Mucosa of descending colon (tissue), 3 donors: ENCODE measurements at regions not wholly inside any gene's neighbourhood (a gene's known extent, or its start where the extent isn't known, plus 50 kb on each side); places are given as distances from the start of the nearest gene placed in this dataset.

Source experiments
- ATAC-seq: fragments of 200-7000 bp; cut with Tn5 transposase; one replicate; pipeline ENCODE4 v1.9.1; 2020; ENCODE audit warnings: mild to moderate bottlenecking, moderate library complexity
- DNase-seq, 3 donors: peaks; one replicate each; pipeline ENCODE4 v3.0.0-alpha.2; 2020
- H3K36me3 ChIP-seq: fragments of 200-600 bp; one replicate; pipeline ENCODE4 v1.8.0; 2021; ENCODE audit warnings: low read depth, mild to moderate bottlenecking
- H3K4me1 ChIP-seq: fragments of 200-600 bp; one replicate; pipeline ENCODE4 v1.8.0; 2021; ENCODE audit warnings: low read depth, mild to moderate bottlenecking
- H3K4me3 ChIP-seq: fragments of 200-600 bp; one replicate; pipeline ENCODE4 v1.8.0; 2021; ENCODE audit warnings: mild to moderate bottlenecking
- H3K9me3 ChIP-seq: fragments of 200-600 bp; one replicate; pipeline ENCODE4 v1.8.0; 2021; ENCODE audit warnings: mild to moderate bottlenecking
- CTCF ChIP-seq: fragments of 200-600 bp; IDR thresholded peaks from one replicate; pipeline ENCODE4 v1.8.0; 2022; ENCODE audit warnings: antibody characterized with exemption, mild to moderate bottlenecking
- intact Hi-C, 2 donors: fragments of 100-400 bp; cut with DNase I in 1 of 2; cut with micrococcal nuclease in 1 of 2; formaldehyde crosslinking; loops; one replicate each; pipeline versions ENCODE4 v1.11.0 to v1.11.1; 2022; cut with DNase I, micrococcal nuclease
- donor health status: DM: no; HTN: no; CAD: no; lungs with moderate emphysema.
- donor health status: DM: no; HTN: no; CAD: no.
- donor health status: DM: no; HTN: yes; CAD: no.

DNA sequence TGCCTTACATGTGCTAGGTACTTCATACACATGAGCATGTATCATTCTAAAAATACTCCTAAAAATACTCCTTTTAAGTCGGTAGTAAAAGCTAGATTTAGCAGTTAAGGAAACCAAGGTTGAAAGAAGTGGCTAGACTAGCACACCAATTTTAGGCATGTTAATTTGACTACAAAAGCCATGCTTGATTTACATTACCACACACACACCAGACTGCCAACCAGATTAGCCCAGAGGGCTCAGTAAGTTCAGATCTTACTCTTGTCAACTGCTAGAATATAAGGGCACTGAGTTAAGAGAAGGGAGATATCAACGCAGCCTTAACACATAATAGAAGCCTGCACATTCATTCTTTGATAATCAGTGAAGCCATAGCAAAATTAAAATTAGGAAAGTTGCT lies 117.9 kb downstream of the MID1IP1 start:
- intact Hi-C loops = no loop called here
- no peak overlapping the region for H3K4me3 ChIP-seq
- TF ChIP-seq CTCF = no peak
- no peaks in the 10 kb centered on the region for H3K9me3 ChIP-seq
- ATAC-seq (no peak), DNase-seq (no peak)
- no peaks in the 10 kb centered on the region for H3K4me1 ChIP-seq
- no peaks in the 10 kb centered on the region for H3K36me3 ChIP-seq

- ATAC-seq (no peak), DNase-seq (no peak)
Measured at GRCh38 chrX:38919853-38920528, 118.7 kb downstream of the MID1IP1 start.

GRCh38 chrX:38923451-38923969 lies 122.3 kb downstream of the MID1IP1 start:
- intact Hi-C loops = no loop called here
- no peaks in the 10 kb centered on the region for H3K9me3 ChIP-seq
- no peak for TF ChIP-seq CTCF
- no peak for ATAC-seq
- no peak for DNase-seq
- H3K4me3 ChIP-seq = no peak overlapping the region
- no peaks in the 10 kb centered on the region for H3K4me1 ChIP-seq
- H3K36me3 ChIP-seq = no peaks in the 10 kb centered on the region

More at GRCh38 chrX:38919853-38920528, 118.7 kb downstream of the MID1IP1 start:
- TF ChIP-seq CTCF = no peak
- intact Hi-C loops = no loop called here
- Histone ChIP-seq H3K9me3 (no peaks in the 10 kb centered on the region), H3K4me1 (no peaks in the 10 kb centered on the region), H3K4me3 (no peak overlapping the region), H3K36me3 (no peaks in the 10 kb centered on the region)

DNA sequence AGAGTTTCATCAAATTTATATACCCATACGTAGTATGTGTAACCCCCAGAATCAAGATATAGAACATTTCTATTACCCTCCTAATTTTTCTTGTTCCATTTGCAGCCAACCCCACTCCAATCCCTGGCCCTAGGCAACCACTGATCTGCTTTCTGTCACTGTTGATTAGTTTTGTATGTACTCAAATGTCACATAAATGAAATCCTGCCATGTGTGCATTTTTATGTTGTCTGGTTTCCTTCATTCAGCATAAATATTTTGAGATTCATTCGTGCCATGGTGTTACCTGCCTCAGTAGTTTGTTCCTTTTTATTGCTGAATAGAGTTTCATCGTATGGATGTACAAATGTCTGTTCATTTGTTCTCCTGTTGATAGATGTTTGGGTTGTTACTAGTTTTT lies 126.3 kb downstream of the MID1IP1 start:
- TF ChIP-seq CTCF = no peak
- intact Hi-C loops = no loop called here
- Histone ChIP-seq H3K36me3 (no peaks in the 10 kb centered on the region), H3K4me3 (no peak overlapping the region), H3K4me1 (no peaks in the 10 kb centered on the region), H3K9me3 (no peaks in the 10 kb centered on the region)
- ATAC-seq = no peak
- DNase-seq = no peak

DNA sequence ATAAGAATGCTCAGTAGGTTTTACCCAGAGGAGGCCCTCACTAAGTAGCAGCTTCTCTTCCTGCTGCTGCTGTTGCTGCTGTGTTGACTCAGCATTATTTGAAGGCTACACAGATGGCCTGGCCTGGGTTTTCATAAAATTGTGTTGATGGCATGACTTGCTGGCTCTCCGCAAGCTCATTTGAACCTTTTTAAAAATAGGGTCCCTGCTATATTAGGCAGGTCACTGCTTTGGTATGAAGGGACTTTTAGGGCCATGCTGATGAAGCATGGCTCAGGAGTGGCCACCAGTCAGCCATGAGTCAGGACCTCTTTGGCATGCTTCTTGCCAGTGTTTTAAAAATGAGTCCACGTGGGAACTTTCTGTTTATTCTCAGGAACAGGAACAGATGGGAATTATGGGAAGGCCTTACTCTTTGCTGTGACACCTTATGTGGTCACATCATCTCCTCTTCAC lies 128.7 kb downstream of the MID1IP1 start:
- Histone ChIP-seq H3K9me3 (no peaks in the 10 kb centered on the region), H3K4me3 (no peak overlapping the region), H3K36me3 (no peaks in the 10 kb centered on the region), H3K4me1 (no peaks in the 10 kb centered on the region)
- intact Hi-C loops = no loop called here
- no peak for TF ChIP-seq CTCF
- DNase-seq (no peak), ATAC-seq (no peak)

DNA sequence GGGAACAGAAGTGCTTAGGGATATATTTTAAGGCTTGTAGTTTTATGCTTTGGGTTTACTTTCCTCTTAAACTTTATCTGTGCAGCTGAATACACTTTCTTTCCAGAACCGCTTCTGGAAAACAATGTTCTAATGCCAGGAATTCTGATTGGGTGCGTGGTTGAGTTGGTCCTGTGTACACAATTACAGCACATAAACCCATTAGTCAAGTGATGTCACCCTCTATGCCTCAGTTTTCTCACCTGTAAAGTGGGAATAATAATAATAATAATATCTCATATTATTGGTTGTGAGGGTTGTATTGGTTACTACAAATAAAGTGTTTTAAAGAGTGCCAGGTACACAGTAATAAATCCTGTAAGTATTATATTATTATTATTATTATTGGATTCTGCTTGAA lies 129.2 kb downstream of the MID1IP1 start:
- DNase-seq (no peak), ATAC-seq (no peak)
- Histone ChIP-seq H3K4me1 (no peaks in the 10 kb centered on the region), H3K36me3 (no peaks in the 10 kb centered on the region), H3K9me3 (no peaks in the 10 kb centered on the region), H3K4me3 (no peak overlapping the region)
- TF ChIP-seq CTCF = no peak
- intact Hi-C loops = no loop called here
